Keratinocyte (primary cell): ENCODE measurements at regions not wholly inside any gene's neighbourhood (a gene's known extent, or its start where the extent isn't known, plus 50 kb on each side); places are given as distances from the start of the nearest gene placed in this dataset.

ENCODE experiments used
- EZH2 ChIP-seq: IDR thresholded peaks from one replicate; pipeline ENCODE4 v1.6.1; 2012; ENCODE audit warnings: inconsistent platforms, mild to moderate bottlenecking, low read length, moderate library complexity
- TF ChIP-seq, protein P1 (sequence below), 3 experiments: IDR thresholded peaks in 1 of 3; conservative IDR thresholded peaks in 1 of 3; optimal IDR thresholded peaks in 1 of 3; 2 replicates in 2 of 3; 3 replicates in 1 of 3; pipeline versions ENCODE3 to v1.5.1; 2011; ENCODE audit warnings: low read length in 3 of 3, mild to moderate bottlenecking in 3 of 3, moderate library complexity in 2 of 3, control low read depth in 1 of 3, inconsistent platforms in 1 of 3; ENCODE audit not compliant: insufficient read depth in 2 of 3; ENCODE audit errors: extremely low read depth in 1 of 3

DNA sequence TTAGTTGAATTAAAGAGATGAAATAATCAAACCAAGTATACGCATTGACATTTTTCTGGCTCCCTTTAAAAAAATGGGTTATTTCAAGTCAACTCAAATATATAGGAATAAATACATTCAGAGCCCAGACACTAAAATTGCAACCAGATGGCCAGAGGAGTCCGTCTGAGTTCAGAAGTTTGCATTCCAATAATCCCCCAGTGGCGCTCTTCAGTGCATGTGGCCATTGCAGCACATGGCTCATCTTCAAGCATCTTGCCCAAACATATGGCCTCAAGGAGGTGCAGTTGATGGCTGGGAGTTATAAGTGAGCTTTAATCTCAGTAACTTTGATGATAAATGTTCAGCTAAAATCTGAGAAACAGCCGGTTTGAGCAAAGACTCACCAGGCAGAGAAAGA is 295.8 kb upstream of the LRRN1 start:
- TF ChIP-seq, protein P1, sequence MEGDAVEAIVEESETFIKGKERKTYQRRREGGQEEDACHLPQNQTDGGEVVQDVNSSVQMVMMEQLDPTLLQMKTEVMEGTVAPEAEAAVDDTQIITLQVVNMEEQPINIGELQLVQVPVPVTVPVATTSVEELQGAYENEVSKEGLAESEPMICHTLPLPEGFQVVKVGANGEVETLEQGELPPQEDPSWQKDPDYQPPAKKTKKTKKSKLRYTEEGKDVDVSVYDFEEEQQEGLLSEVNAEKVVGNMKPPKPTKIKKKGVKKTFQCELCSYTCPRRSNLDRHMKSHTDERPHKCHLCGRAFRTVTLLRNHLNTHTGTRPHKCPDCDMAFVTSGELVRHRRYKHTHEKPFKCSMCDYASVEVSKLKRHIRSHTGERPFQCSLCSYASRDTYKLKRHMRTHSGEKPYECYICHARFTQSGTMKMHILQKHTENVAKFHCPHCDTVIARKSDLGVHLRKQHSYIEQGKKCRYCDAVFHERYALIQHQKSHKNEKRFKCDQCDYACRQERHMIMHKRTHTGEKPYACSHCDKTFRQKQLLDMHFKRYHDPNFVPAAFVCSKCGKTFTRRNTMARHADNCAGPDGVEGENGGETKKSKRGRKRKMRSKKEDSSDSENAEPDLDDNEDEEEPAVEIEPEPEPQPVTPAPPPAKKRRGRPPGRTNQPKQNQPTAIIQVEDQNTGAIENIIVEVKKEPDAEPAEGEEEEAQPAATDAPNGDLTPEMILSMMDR (optimal IDR thresholded peaks at IDR 0.05 in 1 of 3, IDR thresholded peaks at IDR 0.05 in 1 of 3, conservative IDR thresholded peaks at IDR 0.05 in 1 of 3; ENCODE audit: extremely low read depth in 1 of 3, insufficient read depth in 2 of 3, low read length in 3 of 3) = no peak
- TF ChIP-seq EZH2 = no peak
